Testis (tissue), 2 donors: ENCODE measurements at regions not wholly inside any gene's neighbourhood (a gene's known extent, or its start where the extent isn't known, plus 50 kb on each side); places are given as distances from the start of the nearest gene placed in this dataset.

Source experiments
- CTCF ChIP-seq, 3 experiments: fragments of 450-650 bp in 2 of 3; fragments of 200-600 bp in 1 of 3; sonication (generic) in 1 of 3; IDR thresholded peaks; one replicate each; pipeline ENCODE4 v1.5.1; 2016 to 2019; ENCODE audit warnings: antibody characterized with exemption in 3 of 3, mild to moderate bottlenecking in 2 of 3, moderate library complexity in 1 of 3
- POLR2A ChIP-seq: fragments of 450-650 bp; IDR thresholded peaks from one replicate; pipeline ENCODE4 v1.6.1; 2017; ENCODE audit warnings: antibody characterized with exemption, mild to moderate bottlenecking, moderate library complexity

- TF ChIP-seq CTCF (IDR thresholded peaks at IDR 0.05) (no peak), POLR2A (no peak)
Observed at GRCh38 chr5:68872088-68872839, 221.6 kb upstream of the SLC30A5 start.
